DMS 273 (cell line): ENCODE measurements at regions not wholly inside any gene's neighbourhood (a gene's known extent, or its start where the extent isn't known, plus 50 kb on each side); places are given as distances from the start of the nearest gene placed in this dataset.
"Not testable (repeated sequence)": the region's sequence is repeated elsewhere in the genome, so short reads cannot be mapped to it uniquely, and the experiment has no call there.

Source experiments
- DNase-seq: peaks from one replicate; lab custom pipeline; 2025; ENCODE audit not compliant: unreplicated experiment; lab: John Stamatoyannopoulos, UW

GRCh38 chr6:144528743-144529425 is 243.7 kb downstream of the UTRN start:
- no peak for DNase-seq

DNA sequence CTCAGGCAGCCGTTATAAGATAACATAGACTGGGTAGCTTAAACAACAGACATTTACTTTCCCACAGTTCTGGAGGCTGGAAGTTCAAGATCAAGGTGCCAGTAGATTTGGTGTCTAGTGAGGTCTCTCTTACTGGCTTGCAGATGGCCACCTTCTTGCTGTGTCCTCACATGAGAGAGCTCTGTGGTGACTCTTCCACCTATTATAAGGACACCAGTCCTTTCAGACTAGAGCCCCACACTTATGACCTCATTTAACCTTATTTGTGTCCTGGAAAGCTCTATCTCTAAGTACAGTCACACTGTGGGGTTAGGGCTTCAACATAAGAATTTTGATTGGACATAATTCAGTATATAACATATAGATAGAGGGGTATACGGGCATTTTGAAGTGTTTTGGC is 245.0 kb downstream of the UTRN start:
- DNase-seq, result no peak

GRCh38 chr6:144532238-144532637 is 247.1 kb downstream of the UTRN start:
- DNase-seq, result not testable (repeated sequence)

DNA sequence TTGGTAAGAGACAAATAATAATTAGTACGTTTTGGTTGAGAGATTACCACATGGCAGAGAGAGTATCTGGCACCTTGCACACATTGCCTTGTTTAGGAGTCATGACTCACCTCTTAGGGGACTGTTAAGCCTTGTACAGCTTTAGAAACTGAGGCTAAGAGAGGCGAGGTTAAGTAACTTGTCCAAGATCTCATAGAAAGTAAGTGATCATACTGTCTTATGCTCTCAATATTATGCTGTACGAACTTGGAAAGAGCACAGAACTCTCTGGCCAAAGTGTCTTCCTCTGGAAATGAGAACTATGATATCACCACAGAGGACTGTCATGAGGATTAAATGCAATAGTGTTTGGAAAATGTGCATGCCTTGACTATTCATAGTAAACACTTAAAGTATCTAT is 249.0 kb downstream of the UTRN start:
- DNase-seq, result no peak

GRCh38 chr6:144535630-144536029 is 250.5 kb downstream of the UTRN start:
- DNase-seq, result no peak

DNA sequence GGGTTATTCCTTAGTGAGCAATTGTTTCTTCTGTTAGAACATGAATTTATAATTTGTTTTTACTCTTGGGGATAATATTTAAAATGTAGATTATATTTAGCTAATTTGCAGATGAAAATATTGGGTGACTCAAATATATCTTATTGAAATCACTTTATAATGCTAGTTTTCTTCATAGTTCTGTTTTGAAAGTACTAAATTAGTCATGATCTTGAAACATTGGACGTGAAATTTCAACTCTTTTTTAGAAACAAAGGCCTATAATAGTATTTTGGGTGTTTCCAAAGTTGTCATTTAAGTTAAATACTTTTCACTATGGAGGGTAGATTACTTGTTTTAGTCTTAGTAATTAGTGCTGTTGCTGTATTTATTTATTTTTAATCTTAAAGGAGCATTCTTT is 250.9 kb downstream of the UTRN start:
- no peak for DNase-seq

- DNase-seq, result no peak
Measured at GRCh38 chr6:144543006-144543871, 258.1 kb downstream of the UTRN start.

DNA sequence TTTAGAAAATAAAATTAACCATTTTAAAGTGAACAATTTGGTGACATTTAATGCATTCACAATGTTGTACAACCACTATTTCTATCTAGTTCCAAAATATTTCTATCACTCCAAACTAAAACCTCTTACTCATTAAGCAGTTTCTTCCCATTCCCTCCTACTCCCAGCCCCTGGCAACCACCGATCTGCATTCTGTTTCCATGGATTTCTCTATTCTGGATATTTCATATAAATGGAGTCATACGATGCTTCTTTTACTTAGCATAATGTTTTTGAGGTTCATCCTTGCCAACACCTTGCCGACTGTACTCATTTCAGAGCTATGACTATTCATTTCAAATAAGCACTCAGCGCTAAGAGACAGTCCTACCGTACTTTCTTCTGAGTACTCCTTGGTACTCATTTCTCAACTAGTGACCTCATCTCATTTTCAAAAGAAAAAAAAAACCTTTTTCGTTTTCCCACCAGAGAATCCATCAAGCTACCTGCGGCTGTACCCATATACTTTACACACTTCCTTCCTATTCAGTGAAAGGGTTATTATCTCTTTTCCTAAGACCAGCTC is 259.2 kb downstream of the UTRN start:
- DNase-seq, result no peak

- no peak for DNase-seq
Measured at GRCh38 chr6:144546807-144547206, 261.7 kb downstream of the UTRN start.

GRCh38 chr6:144547409-144547808 is 262.3 kb downstream of the UTRN start:
- no peak for DNase-seq

- DNase-seq, result no peak
Measured at GRCh38 chr6:144548536-144548935, 263.4 kb downstream of the UTRN start.

DNA sequence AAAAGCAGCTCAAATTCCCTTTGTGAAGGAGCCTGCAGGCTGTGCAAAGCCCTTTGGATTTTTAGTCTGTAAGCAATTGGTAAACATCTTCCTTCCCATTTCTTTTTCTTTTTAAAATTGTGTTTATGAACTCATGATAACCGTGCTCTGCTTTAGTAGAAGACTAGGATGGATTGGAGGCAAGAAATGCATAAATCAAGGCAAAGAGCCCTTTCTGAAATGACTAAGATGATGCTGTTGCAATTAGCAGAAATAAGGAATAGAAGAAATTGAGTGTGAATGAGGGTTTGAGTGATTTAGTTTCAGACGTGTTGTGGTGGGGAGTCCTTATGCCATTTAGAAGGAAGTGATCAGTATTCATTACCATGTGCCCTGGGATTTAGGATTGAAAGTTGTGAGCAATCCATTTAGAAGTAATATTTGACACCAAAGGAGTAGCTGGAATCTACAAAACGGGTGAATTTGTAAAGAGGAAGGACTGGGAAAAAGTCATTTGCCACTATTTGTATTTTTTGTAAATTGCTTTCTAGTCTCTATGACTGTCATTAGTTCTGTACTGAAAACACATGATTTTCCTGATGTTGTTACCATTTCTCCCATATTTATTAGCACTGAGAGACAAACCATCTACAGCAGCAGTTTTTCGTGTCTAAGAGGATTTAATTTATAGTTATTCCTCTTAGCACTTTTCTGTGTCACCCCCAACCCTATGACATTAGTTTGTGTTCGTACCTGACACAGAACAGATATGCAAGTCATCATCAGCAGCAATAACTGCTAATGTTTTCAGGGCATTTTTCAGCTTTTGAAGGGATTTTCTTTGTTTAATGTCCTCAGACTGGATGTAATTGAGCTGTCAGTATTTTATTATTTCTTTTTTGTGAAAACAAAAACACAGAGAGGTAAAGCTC is 265.0 kb downstream of the UTRN start:
- no peak for DNase-seq

DNA sequence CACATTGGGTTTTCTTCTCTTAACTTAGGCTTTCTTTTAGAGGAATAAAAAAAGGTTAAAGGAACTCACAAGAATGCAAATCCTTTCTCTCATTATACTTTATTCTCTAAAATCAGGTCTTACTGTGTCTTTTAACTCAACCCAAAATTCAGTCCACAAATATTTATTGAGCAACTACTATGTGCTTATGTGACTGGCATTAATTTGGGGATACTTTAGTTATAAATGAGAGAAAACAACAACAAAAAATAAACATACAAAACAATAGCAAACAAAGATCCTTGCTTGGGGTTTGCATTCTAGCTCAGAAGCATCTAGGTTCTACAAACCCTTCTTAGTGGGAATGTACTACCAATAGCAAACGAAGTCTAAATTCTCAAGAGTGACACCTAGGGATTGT is 266.2 kb downstream of the UTRN start:
- no peak for DNase-seq

DNA sequence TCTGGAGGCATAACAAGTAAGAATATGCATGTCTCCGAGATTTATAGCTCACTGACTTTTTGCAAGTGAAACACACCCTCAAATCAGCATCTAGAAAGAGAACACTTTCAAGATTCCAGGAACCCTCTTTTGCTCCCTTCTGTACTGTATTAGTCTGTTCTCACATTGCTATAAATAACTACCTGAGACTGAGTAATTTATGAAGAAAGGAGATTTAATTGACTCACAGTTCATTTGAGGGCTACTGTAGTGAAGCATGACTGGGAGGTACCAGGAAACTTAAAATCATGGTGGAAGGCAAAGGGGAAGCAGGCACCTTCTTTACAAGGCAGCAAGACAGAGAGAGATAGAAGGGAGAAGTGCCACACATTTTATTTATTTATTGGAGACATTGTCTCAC is 269.9 kb downstream of the UTRN start:
- DNase-seq, result no peak

GRCh38 chr6:144559865-144560593 is 274.9 kb downstream of the UTRN start:
- DNase-seq, result no peak

DNA sequence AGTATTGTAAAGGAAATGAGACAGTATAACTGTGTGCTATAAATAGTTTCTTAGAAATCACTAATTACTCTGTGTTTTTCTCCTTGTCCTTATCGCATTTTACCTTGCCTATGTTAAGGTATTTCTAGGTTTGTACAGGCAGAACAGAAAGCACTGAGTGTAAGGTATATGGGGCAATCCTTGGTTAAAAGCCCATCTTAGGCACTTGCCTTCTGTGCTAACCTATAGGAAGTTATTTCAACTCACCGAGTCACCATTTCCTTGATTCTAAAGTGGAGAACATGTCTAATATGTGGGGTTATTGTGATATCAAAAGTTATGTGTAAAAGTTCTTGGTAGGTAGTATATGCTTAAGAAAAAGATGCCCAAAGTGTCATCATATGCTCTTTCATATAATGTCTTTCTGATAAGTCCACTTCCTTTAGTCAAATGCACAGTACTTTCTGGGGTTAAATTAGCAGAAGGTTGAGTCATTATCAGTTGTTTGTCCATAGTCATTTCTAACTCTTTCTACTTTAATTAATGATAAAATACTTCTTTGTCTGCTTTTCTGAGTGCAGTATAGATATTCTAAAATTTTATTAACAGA is 276.4 kb downstream of the UTRN start:
- no peak for DNase-seq

GRCh38 chr6:144564202-144564601 is 279.1 kb downstream of the UTRN start:
- no peak for DNase-seq

- DNase-seq, result no peak
Measured at GRCh38 chr6:144566868-144567615, 281.9 kb downstream of the UTRN start.

GRCh38 chr6:144568241-144568640 is 283.1 kb downstream of the UTRN start:
- DNase-seq, result no peak
